ENCODE measurements at regions not wholly inside any gene's neighbourhood (a gene's known extent, or its start where the extent isn't known, plus 50 kb on each side); places are given as distances from the start of the nearest gene placed in this dataset.

- no peak for DNase-seq (ENCODE audit: low read depth, low spot score)
Measured at GRCh38 chr14:65250162-65250495, 147.8 kb upstream of the MAX start.

- no peak for DNase-seq (ENCODE audit: low read depth, low spot score)
Measured at GRCh38 chr14:65251213-65251612, 148.9 kb upstream of the MAX start.

- DNase-seq (ENCODE audit: low read depth, low spot score), result no peak
Measured at GRCh38 chr14:65252482-65253255, 150.4 kb upstream of the MAX start.

- DNase-seq (ENCODE audit: low read depth, low spot score), result no peak
Measured at GRCh38 chr14:65255029-65255545, 152.8 kb upstream of the MAX start.

- no peak for DNase-seq (ENCODE audit: low read depth, low spot score)
Measured at GRCh38 chr14:65255583-65256461, 153.5 kb upstream of the MAX start.

- no peak for DNase-seq (ENCODE audit: low read depth, low spot score)
Measured at GRCh38 chr14:65256714-65257113, 154.4 kb upstream of the MAX start.

- no peak for DNase-seq (ENCODE audit: low read depth, low spot score)
Measured at GRCh38 chr14:65257425-65257824, 155.1 kb upstream of the FUT8 start.

GRCh38 chr14:65258391-65258790 is 154.1 kb upstream of the FUT8 start:
- DNase-seq (ENCODE audit: low read depth, low spot score), result no peak

- no peak for DNase-seq (ENCODE audit: low read depth, low spot score)
Measured at GRCh38 chr14:65259000-65259399, 153.5 kb upstream of the FUT8 start.

- DNase-seq (ENCODE audit: low read depth, low spot score), result no peak
Measured at GRCh38 chr14:65260786-65261185, 151.7 kb upstream of the FUT8 start.

- no peak for DNase-seq (ENCODE audit: low read depth, low spot score)
Measured at GRCh38 chr14:65261425-65261920, 151.1 kb upstream of the FUT8 start.

- DNase-seq (ENCODE audit: low read depth, low spot score), result no peak
Measured at GRCh38 chr14:65261946-65262345, 150.6 kb upstream of the FUT8 start.

GRCh38 chr14:65263177-65263788 is 149.2 kb upstream of the FUT8 start:
- no peak for DNase-seq (ENCODE audit: low read depth, low spot score)

- no peak for DNase-seq (ENCODE audit: low read depth, low spot score)
Measured at GRCh38 chr14:65267856-65268255, 144.7 kb upstream of the FUT8 start.

GRCh38 chr14:65268594-65268993 is 143.9 kb upstream of the FUT8 start:
- DNase-seq (ENCODE audit: low read depth, low spot score), result no peak

- no peak for DNase-seq (ENCODE audit: low read depth, low spot score)
Measured at GRCh38 chr14:65269732-65270131, 142.8 kb upstream of the FUT8 start.

- no peak for DNase-seq (ENCODE audit: low read depth, low spot score)
Measured at GRCh38 chr14:65277027-65277426, 135.5 kb upstream of the FUT8 start.

- no peak for DNase-seq (ENCODE audit: low read depth, low spot score)
Measured at GRCh38 chr14:65277580-65278270, 134.8 kb upstream of the FUT8 start.

GRCh38 chr14:65278589-65278988 is 133.9 kb upstream of the FUT8 start:
- no peak for DNase-seq (ENCODE audit: low read depth, low spot score)

- DNase-seq (ENCODE audit: low read depth, low spot score), result no peak
Measured at GRCh38 chr14:65279510-65279909, 133.0 kb upstream of the FUT8 start.

- no peak for DNase-seq (ENCODE audit: low read depth, low spot score)
Measured at GRCh38 chr14:65279958-65280357, 132.6 kb upstream of the FUT8 start.

- no peak for DNase-seq (ENCODE audit: low read depth, low spot score)
Measured at GRCh38 chr14:65280653-65281052, 131.9 kb upstream of the FUT8 start.
